ENCODE measurements at regions not wholly inside any gene's neighbourhood (a gene's known extent, or its start where the extent isn't known, plus 50 kb on each side); places are given as distances from the start of the nearest gene placed in this dataset.

DNA sequence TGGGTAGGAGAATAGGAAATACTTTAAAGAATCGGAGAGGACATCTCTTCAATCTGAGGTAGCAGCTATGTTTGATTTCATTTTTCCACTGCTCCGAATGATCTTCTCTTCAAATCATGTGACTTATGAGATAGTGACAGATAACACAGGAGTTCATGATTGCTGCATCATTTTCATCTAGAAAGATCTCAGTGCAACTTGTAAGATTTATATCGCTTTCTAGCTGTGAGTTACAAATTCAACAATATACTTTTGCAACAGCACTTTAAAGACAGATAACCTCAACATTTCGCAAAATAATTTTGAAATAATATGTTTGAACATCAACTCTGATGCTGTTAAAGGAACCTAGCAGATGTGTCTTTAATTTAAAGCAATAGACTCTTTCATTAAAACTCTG, 99.9 kb upstream of the CCDC80 start:
- Histone ChIP-seq H3K9me1 (ENCODE audit: insufficient read depth, low read length) (no peaks in the 10 kb centered on the region), H3K27ac (ENCODE audit: insufficient read depth, low read length) (no peak overlapping the region), H3K14ac (replicated peaks; ENCODE audit: low read depth, low read length) (no peak overlapping the region), H2BK5ac (ENCODE audit: low read depth, low read length, poor library complexity, severe bottlenecking) (no peak overlapping the region), H3K18ac (ENCODE audit: low read depth, low read length) (no peak overlapping the region), H2AFZ (replicated peaks; ENCODE audit: low read length, poor library complexity) (no peak overlapping the region), H2BK15ac (ENCODE audit: low read depth, low read length) (no peak overlapping the region), H3K36me3 (ENCODE audit: control insufficient read depth, insufficient read depth, low read length) (no peaks in the 10 kb centered on the region), H4K20me1 (ENCODE audit: insufficient read depth, low read length) (no peaks in the 10 kb centered on the region), H3K4me1 (ENCODE audit: control insufficient read depth, insufficient read depth, low read length) (0 out of 2 replicates have a peak, but pooled peaks cover 2% of the 10 kb centered on the region), H3K9ac (ENCODE audit: low read depth, low read length) (no peak overlapping the region), H3K79me1 (ENCODE audit: low read depth in 1 of 2, low read length in 2 of 2) (no peaks in the 10 kb centered on the region), H2AK5ac (ENCODE audit: low read depth, low read length) (no peak overlapping the region), H2AK9ac (replicated peaks; ENCODE audit: low read depth, low read length, poor library complexity) (no peak overlapping the region), H4K91ac (ENCODE audit: insufficient read depth, low read depth, low read length) (no peak overlapping the region), H4K8ac (ENCODE audit: low read depth in 2 of 2, low read length in 2 of 2) (no peak overlapping the region), H2BK20ac (ENCODE audit: low read depth, low read length) (no peak overlapping the region), H3K4me2 (ENCODE audit: low read depth, low read length) (no peak overlapping the region), H2BK120ac (ENCODE audit: low read depth, low read length) (no peak overlapping the region), H3K56ac (ENCODE audit: extremely low read depth, insufficient read depth, low read length) (no peak overlapping the region), H3K4ac (ENCODE audit: low read depth, low read length) (no peak overlapping the region), H3K4me3 (ENCODE audit: insufficient read depth, low read depth, low read length) (no peak overlapping the region), H3K23ac (ENCODE audit: low read depth, low read length) (no peak overlapping the region), H4K5ac (ENCODE audit: low read depth, low read length) (no peak overlapping the region), H3K9me3 (ENCODE audit: control insufficient read depth, insufficient read depth, low read length) (no peaks in the 10 kb centered on the region), H3K27me3 (ENCODE audit: control insufficient read depth, insufficient read depth, low read length) (no peaks in the 10 kb centered on the region)
- TF ChIP-seq POLR2A (IDR thresholded peaks at IDR 0.05; ENCODE audit: low read depth, low read length) (no peak), FOS (IDR thresholded peaks at IDR 0.05; ENCODE audit: low read depth, low read length) (no peak), RCOR1 (IDR thresholded peaks at IDR 0.05; ENCODE audit: insufficient replicate concordance, low read length) (no peak), RAD21 (IDR thresholded peaks at IDR 0.05; ENCODE audit: low read length) (no peak), CTCF (conservative IDR thresholded peaks at IDR 0.05; ENCODE audit: low read depth, low read length) (no peak), USF2 (IDR thresholded peaks at IDR 0.05; ENCODE audit: low read depth, low read length) (no peak), BHLHE40 (IDR thresholded peaks at IDR 0.05; ENCODE audit: low read depth, low read length) (no peak), MAZ (IDR thresholded peaks at IDR 0.05; ENCODE audit: borderline replicate concordance, low read depth, low read length) (no peak), CEBPB (IDR thresholded peaks at IDR 0.05; ENCODE audit: low read depth, low read length) (no peak), MXI1 (IDR thresholded peaks at IDR 0.05; ENCODE audit: borderline replicate concordance, low read depth, low read length) (no peak), NFE2L2 (IDR thresholded peaks at IDR 0.05; ENCODE audit: low read depth, low read length) (no peak), SMC3 (IDR thresholded peaks at IDR 0.05; ENCODE audit: low read depth, low read length) (no peak), RFX5 (IDR thresholded peaks at IDR 0.05; ENCODE audit: low read depth, low read length) (no peak), CHD1 (IDR thresholded peaks at IDR 0.05; ENCODE audit: low read depth, low read length) (no peak)
- TF ChIP-seq, protein P1, sequence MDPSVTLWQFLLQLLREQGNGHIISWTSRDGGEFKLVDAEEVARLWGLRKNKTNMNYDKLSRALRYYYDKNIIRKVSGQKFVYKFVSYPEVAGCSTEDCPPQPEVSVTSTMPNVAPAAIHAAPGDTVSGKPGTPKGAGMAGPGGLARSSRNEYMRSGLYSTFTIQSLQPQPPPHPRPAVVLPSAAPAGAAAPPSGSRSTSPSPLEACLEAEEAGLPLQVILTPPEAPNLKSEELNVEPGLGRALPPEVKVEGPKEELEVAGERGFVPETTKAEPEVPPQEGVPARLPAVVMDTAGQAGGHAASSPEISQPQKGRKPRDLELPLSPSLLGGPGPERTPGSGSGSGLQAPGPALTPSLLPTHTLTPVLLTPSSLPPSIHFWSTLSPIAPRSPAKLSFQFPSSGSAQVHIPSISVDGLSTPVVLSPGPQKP (IDR thresholded peaks at IDR 0.05; ENCODE audit: borderline replicate concordance, low read depth, low read length), result no peak
- in situ Hi-C loops (cut with MboI; ENCODE audit: low sequenced_read_pairs), result no loop called here
- ChIA-PET POLR2A (ENCODE audit: unreplicated experiment) (no interaction called here), CTCF (no interaction called here)
- BruUV-seq (replicated peaks), result no TSS peak
- ATAC-seq (ENCODE audit: low read depth) (no peak), DNase-seq (no peak)
- dilution Hi-C loops (cut with HindIII; ENCODE audit: low sequenced_read_pairs, unreplicated experiment), result no loop called here
- no CpG with 5 or more reads among the region's 4 CpGs for WGBS, 2 experiments (ENCODE audit: extremely low coverage in 2 of 2, insufficient read length in 1 of 2)
- intact Hi-C loops (cut with micrococcal nuclease), result no loop called here

Data from IMR-90 (cell line).